ENCODE measurements at regions not wholly inside any gene's neighbourhood (a gene's known extent, or its start where the extent isn't known, plus 50 kb on each side); places are given as distances from the start of the nearest gene placed in this dataset.

DNA sequence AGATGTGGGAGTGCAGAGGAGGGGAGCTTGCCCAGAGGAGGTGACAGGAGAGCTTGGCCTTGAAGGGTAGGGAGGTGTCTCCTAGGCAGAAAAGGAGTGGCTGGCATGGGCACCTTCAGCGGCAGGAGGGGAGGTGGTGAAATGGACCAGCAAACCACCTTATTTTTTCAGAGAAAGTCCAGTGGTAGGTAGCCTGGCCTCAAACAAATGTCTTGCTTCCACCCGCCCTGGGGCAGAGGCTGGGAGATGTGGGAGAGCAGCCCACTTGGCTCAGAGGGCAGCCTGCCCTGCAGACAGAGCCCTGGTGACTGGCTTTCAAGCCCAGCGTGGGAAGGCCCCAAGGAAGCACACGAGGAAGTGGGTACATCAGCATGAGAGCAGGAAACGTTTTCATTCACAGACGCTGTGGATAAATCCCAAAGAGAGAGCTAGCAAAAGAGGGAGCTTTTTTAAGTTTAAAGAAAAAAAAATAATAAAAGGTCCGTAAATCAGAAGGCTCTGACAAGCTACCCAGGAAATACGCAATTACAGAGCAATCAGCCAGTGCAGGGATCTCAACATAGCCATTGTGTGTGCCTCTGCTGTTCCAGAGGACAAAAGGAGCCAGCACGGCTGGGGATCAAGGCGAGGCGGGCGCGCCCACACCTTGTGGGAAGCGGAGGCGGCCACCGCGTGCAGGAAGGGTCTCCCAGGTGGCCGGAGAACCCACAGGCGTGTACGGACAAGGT is 238.7 kb upstream of the PLET1 start:
- DNase-seq (ENCODE audit: low read depth, low spot score), result no peak
- Mint-ChIP-seq H3K27ac (ENCODE audit: unreplicated experiment) (no peak overlapping the region), H3K36me3 (ENCODE audit: low read depth) (peaks cover 2% of the 10 kb centered on the region), H3K4me3 (no peak overlapping the region), H3K27me3 (ENCODE audit: low read depth) (no peaks in the 10 kb centered on the region), H3K9me3 (peaks cover 5% of the 10 kb centered on the region), H3K4me1 (peaks cover 6% of the 10 kb centered on the region)
- TF ChIP-seq, protein P1, sequence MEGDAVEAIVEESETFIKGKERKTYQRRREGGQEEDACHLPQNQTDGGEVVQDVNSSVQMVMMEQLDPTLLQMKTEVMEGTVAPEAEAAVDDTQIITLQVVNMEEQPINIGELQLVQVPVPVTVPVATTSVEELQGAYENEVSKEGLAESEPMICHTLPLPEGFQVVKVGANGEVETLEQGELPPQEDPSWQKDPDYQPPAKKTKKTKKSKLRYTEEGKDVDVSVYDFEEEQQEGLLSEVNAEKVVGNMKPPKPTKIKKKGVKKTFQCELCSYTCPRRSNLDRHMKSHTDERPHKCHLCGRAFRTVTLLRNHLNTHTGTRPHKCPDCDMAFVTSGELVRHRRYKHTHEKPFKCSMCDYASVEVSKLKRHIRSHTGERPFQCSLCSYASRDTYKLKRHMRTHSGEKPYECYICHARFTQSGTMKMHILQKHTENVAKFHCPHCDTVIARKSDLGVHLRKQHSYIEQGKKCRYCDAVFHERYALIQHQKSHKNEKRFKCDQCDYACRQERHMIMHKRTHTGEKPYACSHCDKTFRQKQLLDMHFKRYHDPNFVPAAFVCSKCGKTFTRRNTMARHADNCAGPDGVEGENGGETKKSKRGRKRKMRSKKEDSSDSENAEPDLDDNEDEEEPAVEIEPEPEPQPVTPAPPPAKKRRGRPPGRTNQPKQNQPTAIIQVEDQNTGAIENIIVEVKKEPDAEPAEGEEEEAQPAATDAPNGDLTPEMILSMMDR (conservative IDR thresholded peaks at IDR 0.05), result no peak

DNA sequence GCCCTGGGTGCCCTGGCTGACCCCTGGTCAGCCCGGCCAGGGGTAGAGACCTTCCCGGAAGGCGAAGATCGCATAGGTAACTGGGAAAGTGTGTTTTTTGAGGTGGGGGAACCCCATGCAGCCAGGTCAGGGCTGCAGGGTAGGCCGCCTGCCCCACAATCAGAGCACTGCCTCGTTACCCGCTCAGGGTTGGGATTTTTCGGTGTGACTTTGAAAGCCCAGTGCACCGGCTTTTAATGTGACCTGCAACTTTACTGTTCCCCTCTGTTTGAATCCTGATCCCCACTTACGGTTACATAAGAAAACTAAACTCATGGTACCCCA is 239.2 kb upstream of the PLET1 start:
- Mint-ChIP-seq H3K27ac (ENCODE audit: unreplicated experiment) (no peak overlapping the region), H3K27me3 (ENCODE audit: low read depth) (no peaks in the 10 kb centered on the region), H3K4me3 (no peak overlapping the region), H3K36me3 (ENCODE audit: low read depth) (peaks cover 2% of the 10 kb centered on the region), H3K4me1 (peaks cover 6% of the 10 kb centered on the region), H3K9me3 (peaks cover 5% of the 10 kb centered on the region)
- DNase-seq (ENCODE audit: low read depth, low spot score), result no peak
- TF ChIP-seq, protein P1 (conservative IDR thresholded peaks at IDR 0.05), result no peak

DNA sequence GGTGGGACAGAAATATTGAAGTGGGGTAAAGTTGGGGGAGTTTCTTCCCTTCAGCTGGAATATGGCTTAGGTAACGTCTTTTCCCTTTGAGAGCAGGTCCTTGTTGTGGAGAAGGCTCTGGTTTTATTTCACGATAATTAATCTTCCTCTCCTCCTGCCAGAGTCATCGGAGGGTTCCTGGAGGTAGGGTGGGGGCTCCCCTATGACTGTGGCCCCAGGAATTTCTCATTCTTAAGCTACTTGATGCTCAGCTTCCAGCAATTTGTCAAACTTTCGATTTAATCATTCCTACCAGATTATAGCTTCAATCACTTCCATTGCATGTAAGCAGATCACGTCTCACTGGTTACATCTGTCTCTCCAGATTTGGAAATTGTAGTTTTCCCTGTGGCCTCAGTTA is 242.8 kb upstream of the PLET1 start:
- Mint-ChIP-seq H3K27me3 (ENCODE audit: low read depth) (no peaks in the 10 kb centered on the region), H3K27ac (ENCODE audit: unreplicated experiment) (no peak overlapping the region), H3K4me3 (no peak overlapping the region), H3K36me3 (ENCODE audit: low read depth) (peaks cover 2% of the 10 kb centered on the region), H3K4me1 (peaks cover 6% of the 10 kb centered on the region), H3K9me3 (peaks cover 5% of the 10 kb centered on the region)
- TF ChIP-seq, protein P1 (conservative IDR thresholded peaks at IDR 0.05), result no peak
- DNase-seq (ENCODE audit: low read depth, low spot score), result no peak

DNA sequence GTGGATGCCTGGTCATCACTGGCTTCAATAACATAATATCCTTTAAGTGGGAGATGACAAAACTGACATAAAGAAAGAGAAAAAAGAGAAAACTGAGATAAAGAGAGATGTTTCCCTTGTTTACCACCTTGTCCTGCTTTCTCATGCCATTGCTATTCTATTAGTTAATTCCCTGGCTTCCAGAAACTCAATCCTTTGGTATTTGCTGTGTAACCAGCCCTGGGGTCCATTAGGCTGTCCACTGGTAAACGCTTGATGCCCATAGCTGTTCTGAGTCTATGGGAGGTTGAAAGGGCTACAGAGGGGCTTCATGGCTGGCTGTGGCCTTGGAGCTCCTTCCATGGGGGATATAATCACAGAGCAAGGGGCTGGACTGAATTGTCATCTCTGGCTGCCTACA is 243.4 kb upstream of the PLET1 start:
- Mint-ChIP-seq H3K9me3 (peaks cover 5% of the 10 kb centered on the region), H3K4me3 (no peak overlapping the region), H3K27me3 (ENCODE audit: low read depth) (no peaks in the 10 kb centered on the region), H3K27ac (ENCODE audit: unreplicated experiment) (no peak overlapping the region), H3K36me3 (ENCODE audit: low read depth) (peaks cover 2% of the 10 kb centered on the region), H3K4me1 (peaks cover 5% of the 10 kb centered on the region)
- TF ChIP-seq, protein P1 (conservative IDR thresholded peaks at IDR 0.05), result no peak
- no peak for DNase-seq (ENCODE audit: low read depth, low spot score)

DNA sequence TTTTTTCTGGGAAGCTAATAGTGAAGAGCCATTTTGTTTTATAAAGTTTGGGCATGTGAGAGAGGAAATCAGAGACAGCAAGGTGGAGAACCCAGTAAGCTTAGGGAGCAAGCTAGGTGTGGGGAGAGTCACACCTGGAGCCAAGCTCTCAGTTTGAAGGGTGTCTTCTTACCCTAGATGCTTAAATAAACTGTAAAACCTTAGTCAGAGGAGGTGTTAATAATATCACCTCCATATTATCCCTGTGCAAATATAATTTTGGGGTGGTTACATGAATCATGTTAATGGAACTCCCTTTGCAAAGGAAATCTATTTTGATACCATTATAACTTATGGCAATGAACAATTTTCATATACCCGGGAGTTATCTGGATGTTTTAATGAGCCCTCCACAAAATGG is 246.2 kb upstream of the PLET1 start:
- no peak overlapping the region for H3K27ac Mint-ChIP-seq (ENCODE audit: unreplicated experiment)
- H3K27me3 Mint-ChIP-seq (ENCODE audit: low read depth), result peaks cover 4% of the 10 kb centered on the region
- H3K36me3 Mint-ChIP-seq (ENCODE audit: low read depth), result no peaks in the 10 kb centered on the region
- H3K4me1 Mint-ChIP-seq, result no peaks in the 10 kb centered on the region
- TF ChIP-seq, protein P1 (conservative IDR thresholded peaks at IDR 0.05), result no peak
- H3K9me3 Mint-ChIP-seq, result no peaks in the 10 kb centered on the region
- no peak for DNase-seq (ENCODE audit: low read depth, low spot score)
- no peak overlapping the region for H3K4me3 Mint-ChIP-seq

Measured in neural crest cell (in vitro differentiated cells).